Glutamatergic neuron (in vitro differentiated cells): ENCODE measurements at regions not wholly inside any gene's neighbourhood (a gene's known extent, or its start where the extent isn't known, plus 50 kb on each side); places are given as distances from the start of the nearest gene placed in this dataset.

ENCODE experiments used
- DNase-seq: peaks from one replicate; pipeline ENCODE4 v3.0.0; 2022
- H3K27ac Mint-ChIP-seq: one replicate; pipeline ENCODE4 v1.8.0; 2020; ENCODE audit warnings: mild to moderate bottlenecking, mixed read lengths, inconsistent platforms; ENCODE audit not compliant: unreplicated experiment
- H3K27me3 Mint-ChIP-seq: one replicate; pipeline ENCODE4 v1.8.0; 2020; ENCODE audit warnings: mild to moderate bottlenecking, moderate library complexity, mixed read lengths, inconsistent platforms; ENCODE audit not compliant: unreplicated experiment
- H3K36me3 Mint-ChIP-seq: one replicate; pipeline ENCODE4 v1.8.0; 2020; ENCODE audit warnings: mild to moderate bottlenecking, mixed read lengths, inconsistent platforms; ENCODE audit not compliant: unreplicated experiment
- H3K4me1 Mint-ChIP-seq: one replicate; pipeline ENCODE4 v1.8.0; 2020; ENCODE audit warnings: mild to moderate bottlenecking, low read depth, mixed read lengths, inconsistent platforms; ENCODE audit not compliant: unreplicated experiment
- H3K4me3 Mint-ChIP-seq: one replicate; pipeline ENCODE4 v1.8.0; 2020; ENCODE audit warnings: mild to moderate bottlenecking, mixed read lengths, inconsistent platforms; ENCODE audit not compliant: unreplicated experiment
- H3K9me3 Mint-ChIP-seq: one replicate; pipeline ENCODE4 v1.8.0; 2020; ENCODE audit warnings: mild to moderate bottlenecking, moderate library complexity, mixed read lengths, inconsistent platforms; ENCODE audit not compliant: unreplicated experiment
- CTCF ChIP-seq: fragments of 200-600 bp; sonication (generic); IDR thresholded peaks from one replicate; pipeline ENCODE4 v1.5.0; 2021; ENCODE audit not compliant: partially characterized antibody, unreplicated experiment

- no peak for TF ChIP-seq CTCF
- Mint-ChIP-seq H3K4me1 (no peaks in the 10 kb centered on the region), H3K27me3 (no peaks in the 10 kb centered on the region), H3K36me3 (no peaks in the 10 kb centered on the region), H3K27ac (no peak overlapping the region), H3K4me3 (no peak overlapping the region), H3K9me3 (no peaks in the 10 kb centered on the region)
- DNase-seq: no peak
Observed at GRCh38 chr5:39598661-39599248, 174.0 kb upstream of the DAB2 start.

- no peak overlapping the region for H3K4me3 Mint-ChIP-seq
- H3K36me3 Mint-ChIP-seq: no peaks in the 10 kb centered on the region
- no peaks in the 10 kb centered on the region for H3K27me3 Mint-ChIP-seq
- no peaks in the 10 kb centered on the region for H3K4me1 Mint-ChIP-seq
- H3K9me3 Mint-ChIP-seq: no peaks in the 10 kb centered on the region
- no peak for TF ChIP-seq CTCF
- DNase-seq: no peak
- H3K27ac Mint-ChIP-seq: no peak overlapping the region
Observed at GRCh38 chr5:39588179-39588578, 163.4 kb upstream of the DAB2 start.

- Mint-ChIP-seq H3K9me3 (no peaks in the 10 kb centered on the region), H3K36me3 (no peaks in the 10 kb centered on the region), H3K27me3 (no peaks in the 10 kb centered on the region), H3K4me3 (no peak overlapping the region), H3K27ac (no peak overlapping the region), H3K4me1 (no peaks in the 10 kb centered on the region)
- no peak for TF ChIP-seq CTCF
- no peak for DNase-seq
Observed at GRCh38 chr5:39587675-39588074, 162.9 kb upstream of the DAB2 start.

GRCh38 chr5:39586185-39586584 lies 161.4 kb upstream of the DAB2 start:
- H3K36me3 Mint-ChIP-seq: no peaks in the 10 kb centered on the region
- H3K27ac Mint-ChIP-seq: no peak overlapping the region

More at GRCh38 chr5:39586185-39586584, 161.4 kb upstream of the DAB2 start:
- no peak for DNase-seq
- TF ChIP-seq CTCF: no peak
- Mint-ChIP-seq H3K9me3 (no peaks in the 10 kb centered on the region), H3K27me3 (no peaks in the 10 kb centered on the region), H3K4me1 (no peaks in the 10 kb centered on the region), H3K4me3 (no peak overlapping the region)
